MM.1S (cell line): ENCODE measurements at regions not wholly inside any gene's neighbourhood (a gene's known extent, or its start where the extent isn't known, plus 50 kb on each side); places are given as distances from the start of the nearest gene placed in this dataset.

Experiments
- CTCF ChIP-seq: fragments of 300-600 bp; sonication (generic); IDR thresholded peaks from 2 replicates; pipeline ENCODE4 v1.5.1; 2016; ENCODE audit warnings: antibody characterized with exemption, low read length, mixed read lengths
- EZH2 ChIP-seq: fragments of 300-600 bp; sonication (generic); optimal IDR thresholded peaks from 2 replicates; pipeline ENCODE3; 2017; ENCODE audit warnings: low read depth, mild to moderate bottlenecking, antibody characterized with exemption, low read length, mixed read lengths
- EZH2phosphoT487 ChIP-seq: fragments of 300-600 bp; sonication (generic); IDR thresholded peaks from 2 replicates; pipeline ENCODE4 v1.6.1; 2018; ENCODE audit warnings: antibody characterized with exemption, low read length

GRCh38 chr2:196245378-196246140 is 74.2 kb upstream of the STK17B start:
- TF ChIP-seq CTCF (no peak), EZH2phosphoT487 (no peak), EZH2 (no peak)
